HG02623 (cell line): ENCODE measurements at regions not wholly inside any gene's neighbourhood (a gene's known extent, or its start where the extent isn't known, plus 50 kb on each side); places are given as distances from the start of the nearest gene placed in this dataset.

Experiments used
- ATAC-seq: cut with Tn5 transposase; IDR thresholded peaks from one replicate; pipeline ENCODE4 v1.9.1; 2021; ENCODE audit warnings: moderate library complexity; ENCODE audit not compliant: unreplicated experiment

DNA sequence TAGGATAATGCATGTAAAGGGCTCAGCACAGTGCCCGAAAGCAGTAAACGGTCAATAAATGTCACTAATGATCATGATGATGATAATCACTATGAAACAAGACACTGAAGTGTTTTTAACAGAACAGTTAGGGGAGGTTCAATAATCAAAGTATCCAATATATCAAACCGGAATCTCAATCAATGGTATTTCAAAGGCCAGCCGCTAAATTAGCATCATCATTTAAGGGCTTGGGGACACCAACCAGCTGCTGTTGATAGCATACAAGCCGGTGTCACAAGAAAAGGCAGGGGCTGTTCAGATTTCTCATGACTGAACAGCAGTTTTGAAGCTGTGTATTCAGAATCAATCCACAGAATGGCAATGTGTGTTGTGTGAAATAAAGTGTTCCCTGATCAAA is 316.0 kb upstream of the NPVF start:
- ATAC-seq, result no peak

DNA sequence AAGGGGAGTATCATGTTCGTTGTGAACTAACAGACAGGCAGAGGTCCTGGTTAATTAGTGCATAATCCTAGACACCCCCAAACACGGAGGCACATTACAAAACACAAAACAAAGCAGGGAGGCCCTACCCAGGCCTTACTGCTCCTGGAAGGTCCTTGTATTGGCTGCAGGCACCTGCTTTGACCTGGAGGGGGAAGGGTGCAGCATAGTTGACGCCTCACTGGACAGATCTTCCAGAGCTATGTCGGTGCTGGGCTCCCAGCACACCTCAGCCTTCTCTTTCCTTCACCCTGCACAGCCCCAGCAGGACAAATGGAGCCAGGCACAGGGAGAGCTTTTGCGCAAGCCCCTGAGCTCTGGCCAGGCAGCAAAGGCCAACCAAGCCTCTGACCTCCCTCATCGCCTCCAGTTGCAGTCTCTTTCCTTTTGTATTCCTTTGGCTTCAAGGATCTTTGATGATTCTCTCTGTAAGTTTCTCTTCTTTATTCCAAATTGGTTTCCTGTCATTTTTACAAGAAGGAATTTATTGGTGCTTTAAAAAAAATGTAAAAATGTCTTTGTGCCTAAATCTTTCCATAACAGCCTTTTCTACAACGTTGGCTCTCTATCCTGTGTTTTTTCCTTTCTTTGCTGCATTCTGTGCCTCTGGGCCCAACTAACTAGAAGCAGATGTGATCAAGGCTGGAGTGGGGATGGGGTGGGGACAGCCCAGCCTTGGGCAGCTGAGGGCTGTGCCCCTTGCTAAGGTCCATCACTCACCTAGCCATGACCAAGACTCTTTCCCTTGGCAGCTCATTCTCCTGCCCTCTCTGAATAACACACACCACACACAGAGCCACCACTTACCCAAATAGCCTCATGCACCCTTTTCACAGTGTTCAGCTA is 317.1 kb upstream of the NPVF start:
- ATAC-seq, result no peak

DNA sequence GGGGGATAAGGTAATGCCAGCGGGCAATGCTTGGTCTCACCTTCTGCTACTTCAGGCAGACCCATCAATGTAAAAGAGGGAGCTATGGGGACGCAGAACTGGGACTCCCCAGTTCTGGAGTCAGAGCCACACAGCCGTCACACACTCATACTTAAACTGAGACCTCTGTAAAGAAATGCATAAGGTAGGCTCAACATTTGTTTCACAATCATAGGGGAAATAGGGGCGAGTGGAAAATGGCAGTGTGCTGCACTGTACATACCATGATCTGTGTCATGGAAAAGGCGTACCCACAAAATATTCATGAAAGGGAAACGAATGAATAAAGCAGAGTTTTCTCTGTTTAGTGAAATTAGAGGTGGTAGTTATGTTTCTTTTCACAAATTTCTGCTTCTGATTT is 318.0 kb upstream of the NPVF start:
- ATAC-seq, result no peak

DNA sequence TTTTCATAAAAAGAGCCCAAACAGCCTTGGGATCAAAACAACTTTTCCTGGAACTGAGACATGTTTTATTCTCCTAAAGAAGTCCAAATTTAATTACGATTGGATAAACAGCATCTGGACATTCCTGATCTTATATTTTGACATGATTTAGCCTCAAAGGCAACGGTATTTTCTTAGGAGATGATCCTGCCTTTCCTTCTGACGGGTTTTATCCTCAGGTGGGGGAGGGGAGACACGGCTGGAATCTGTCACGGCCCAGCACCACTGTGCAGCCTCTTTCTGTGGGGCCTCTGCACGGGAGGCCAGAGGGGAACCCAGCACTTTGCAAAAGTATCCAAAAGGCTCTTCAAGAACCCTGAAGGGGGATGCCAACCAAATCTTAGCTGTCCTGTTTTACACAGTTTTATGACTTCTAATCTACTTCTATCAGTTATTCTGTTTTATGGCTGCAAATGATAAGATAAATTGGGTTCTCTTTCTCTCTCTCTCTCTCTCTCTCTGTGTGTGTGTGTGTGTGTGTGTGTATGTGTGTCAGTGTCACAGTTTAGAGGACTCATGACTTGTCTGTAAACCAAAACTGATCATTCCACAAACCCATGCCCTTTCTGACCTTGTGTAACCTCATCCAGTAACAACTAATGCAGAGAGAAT is 321.1 kb upstream of the NPVF start:
- no peak for ATAC-seq

DNA sequence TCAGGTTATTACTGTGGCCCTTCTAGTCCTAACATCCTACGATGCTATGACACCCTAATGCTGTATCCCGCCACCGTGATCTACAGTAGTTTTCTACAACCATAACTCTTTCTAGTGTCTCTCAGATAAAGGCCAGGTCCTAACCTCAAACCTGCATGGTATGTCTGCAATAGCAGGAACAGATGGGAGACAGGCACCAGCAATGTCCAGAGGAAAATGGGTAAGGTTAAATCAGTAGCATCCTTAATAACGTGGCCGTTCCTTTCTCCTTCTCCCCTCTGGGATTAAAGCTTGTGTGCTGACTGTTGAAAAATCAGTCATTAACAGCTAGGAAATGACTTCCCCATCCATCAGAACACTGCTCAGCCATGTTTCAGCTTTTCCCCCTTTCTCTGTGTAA is 321.9 kb upstream of the NPVF start:
- ATAC-seq, result no peak

DNA sequence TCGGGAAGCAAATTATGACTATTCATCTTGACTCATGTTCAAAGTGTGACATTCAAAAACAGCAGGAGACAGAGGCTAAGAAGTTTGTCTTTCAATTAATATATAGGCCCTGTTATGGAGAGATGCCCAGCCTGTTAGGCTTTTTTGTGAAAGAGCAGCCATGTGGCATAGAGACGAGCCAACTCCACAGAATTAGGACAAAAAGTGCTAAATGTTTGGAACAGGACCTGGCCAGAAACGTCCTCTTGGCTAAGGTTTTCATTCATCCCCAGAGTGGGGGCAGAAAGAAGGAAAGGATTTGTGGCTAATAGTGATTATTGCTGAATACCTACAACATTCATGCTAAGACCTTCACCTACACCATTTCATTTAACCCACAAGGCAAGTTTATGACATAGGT is 324.7 kb upstream of the NPVF start:
- no peak for ATAC-seq

DNA sequence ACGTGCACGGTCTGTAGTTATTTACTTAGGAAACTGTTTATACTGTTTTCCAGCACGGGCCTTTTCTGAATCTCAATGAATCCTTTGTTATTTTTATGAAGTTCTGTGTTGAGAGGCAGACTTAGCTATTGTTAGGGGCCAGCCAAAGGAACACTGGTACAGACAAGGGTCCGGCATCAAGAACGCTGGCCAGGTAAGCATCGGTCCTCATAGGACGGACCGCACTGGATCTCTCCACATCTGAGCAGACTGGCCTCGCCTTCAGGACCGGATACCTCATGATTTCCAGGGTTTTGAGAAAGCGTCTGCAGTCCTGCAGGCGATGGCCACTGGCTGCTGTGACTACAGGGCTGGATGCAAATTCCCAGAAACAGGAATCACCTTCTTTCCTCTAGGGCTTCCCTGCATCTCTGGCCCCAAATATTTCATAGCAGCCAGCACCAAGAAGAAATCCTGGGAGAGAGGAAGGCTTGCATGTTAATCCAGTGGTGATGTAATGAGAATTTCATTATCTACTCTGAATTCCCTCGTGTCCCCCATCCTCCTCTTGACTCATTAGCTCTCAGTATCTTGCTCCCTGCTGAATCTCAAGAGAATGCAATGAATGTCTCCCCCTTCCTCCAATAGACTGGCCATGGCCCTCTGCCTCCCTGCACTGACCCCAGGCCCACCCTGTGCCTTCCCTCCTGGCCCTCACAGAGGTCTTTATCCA is 325.4 kb upstream of the NPVF start:
- no peak for ATAC-seq

DNA sequence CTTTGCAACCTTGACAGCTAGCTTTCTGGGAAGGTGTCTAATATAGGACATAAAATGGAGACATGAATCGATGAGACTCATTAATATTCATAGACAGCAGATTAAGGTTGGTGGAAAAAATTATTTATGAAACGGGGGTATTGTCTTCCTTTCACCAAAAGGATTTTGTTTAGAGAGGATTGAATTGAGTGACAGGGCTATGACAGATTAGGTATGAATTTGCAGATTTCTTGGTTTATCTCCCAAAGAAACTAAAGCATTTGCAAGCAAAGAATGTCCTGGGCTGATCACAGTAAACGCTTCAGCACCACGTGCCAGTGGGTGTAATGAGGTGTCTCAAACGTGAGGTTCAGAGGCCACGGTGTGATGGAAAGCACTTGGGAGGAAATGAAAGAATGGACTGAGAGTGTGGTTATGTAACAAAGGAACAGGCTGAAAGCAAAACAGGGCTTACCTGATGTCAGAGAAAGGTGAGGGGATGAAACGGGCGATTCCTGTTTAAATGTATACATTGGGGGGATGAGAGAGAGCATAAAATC is 329.2 kb upstream of the NPVF start:
- no peak for ATAC-seq

DNA sequence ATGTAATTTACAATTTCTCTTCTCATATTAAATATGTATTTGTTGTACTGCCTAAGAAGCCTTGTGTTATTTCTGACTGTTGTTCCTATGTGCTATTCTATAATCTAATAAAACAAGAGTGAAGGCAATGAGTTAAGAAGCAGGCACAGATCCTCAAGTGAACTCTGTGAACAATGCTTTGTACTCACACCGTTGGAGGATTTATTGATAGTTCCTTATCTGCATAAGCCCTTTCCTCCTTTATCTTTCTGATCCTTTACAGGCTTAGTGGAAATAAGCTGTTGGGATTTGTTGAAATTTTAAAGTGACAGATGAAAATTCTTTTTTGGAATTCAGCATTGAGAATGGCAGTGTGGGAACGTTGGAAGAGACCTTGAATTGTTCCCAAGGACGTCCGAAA is 329.6 kb upstream of the NPVF start:
- ATAC-seq, result no peak

DNA sequence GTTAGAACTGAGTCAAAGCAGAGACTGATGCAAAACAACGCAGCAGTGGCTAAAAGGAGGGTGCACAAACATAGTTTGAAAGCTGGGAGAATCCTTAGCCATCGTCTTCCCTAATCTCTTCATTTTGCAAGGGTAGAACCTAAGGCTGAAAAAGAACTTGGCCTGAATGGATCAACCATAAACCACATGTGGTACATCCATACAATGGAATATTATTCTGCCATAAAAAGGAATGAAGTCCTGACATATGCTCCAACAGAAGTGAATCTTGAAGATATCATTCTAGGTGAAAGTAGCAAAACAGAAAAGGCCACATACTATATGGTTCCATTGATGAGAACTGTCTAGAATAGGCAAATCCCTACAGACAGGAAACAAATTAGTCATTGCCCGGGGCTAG is 330.3 kb upstream of the NPVF start:
- ATAC-seq, result no peak

DNA sequence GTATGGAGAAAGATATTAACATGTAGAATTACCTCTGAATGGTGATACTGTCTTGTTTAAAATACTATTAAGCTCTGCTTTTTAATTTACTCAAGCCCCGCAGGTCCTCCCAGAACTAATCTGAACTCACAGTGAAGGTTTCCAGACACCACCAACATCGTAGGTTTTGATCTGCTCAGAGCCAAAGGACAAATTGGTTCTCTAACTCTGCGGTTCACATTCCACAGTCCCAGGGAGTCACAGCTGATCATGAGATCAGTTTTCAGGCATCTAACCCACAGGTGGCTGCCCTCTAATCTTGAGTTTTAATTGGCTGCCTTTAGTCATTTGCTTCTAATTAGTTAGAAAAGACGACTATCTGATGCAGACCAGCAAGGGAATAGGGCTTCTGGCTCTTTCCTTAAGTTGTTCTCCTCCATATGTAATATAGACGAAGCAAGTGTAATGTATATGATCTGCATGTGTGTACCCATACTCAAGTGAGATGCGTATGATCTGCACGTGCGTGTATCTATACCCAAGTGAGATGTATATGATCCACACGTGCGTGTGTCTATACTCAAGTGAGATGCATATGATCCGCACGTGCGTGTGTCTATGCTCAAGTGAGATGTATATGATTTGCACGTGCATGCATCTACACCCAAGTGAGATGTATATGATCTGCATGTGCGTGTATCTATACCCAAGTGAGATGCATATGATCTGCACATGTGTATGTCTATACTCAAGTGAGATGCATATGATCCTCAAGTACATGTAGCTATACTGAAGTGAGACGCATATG is 331.5 kb upstream of the NPVF start:
- no peak for ATAC-seq

DNA sequence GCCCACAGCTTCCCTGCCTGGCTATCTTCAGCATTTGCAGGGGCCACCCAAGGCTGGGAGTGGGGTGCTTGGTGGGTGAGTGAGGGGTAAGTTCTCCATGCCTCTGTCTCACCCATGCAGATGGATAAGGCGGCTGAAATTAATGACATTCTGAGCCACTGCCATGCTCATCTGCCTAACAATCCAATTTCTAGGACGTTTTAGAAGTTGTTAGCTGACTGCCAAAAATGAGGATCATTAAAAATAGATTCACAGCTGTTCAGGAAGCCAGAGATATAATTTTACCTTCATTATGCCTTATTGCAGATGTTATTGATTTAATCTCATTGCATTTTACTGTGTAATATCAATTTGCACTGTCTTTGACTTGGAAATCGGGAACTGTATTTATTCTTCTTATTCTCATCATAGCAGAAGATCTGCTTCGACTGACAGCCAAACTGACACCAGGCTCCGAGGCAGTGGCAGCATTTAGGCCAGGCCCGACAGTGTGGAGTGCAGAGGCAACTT is 334.4 kb upstream of the NPVF start:
- no peak for ATAC-seq

DNA sequence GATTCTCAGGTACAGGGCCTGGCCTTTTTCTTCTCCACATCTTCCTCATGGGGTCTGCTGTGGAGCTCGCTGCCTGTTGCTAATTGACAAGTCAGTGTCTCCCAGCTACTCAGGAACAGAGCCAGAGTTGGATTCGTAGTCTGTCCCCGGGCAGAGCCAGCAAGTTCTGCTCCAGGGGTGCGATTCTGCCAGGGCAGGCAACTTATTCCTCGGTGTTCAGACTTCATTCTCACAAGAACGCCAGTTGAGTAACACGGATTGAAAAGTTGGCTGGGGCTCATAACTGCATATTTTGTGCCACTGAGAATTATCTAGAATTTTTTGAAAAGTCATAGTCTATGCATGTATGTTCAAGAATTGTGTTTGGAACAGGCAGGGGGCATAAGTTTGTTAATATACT is 336.7 kb upstream of the NPVF start:
- no peak for ATAC-seq

DNA sequence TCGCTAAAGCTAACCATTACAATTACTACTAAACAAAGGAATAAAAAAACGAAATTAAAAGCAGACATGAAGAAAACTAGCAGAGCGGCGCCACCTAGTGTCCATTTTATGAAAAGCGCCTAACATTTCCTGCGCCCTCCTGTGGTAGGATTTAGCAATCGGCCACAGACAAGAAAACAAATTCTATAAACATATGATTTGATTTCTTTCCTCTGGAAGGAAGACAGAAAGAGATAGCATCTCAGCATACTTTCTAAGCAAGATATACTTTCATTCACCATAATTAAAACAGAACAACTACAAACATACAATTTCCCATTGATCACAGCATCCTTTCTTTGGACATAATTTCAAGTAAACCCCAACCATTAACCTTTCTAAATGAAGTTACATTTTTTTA is 337.7 kb upstream of the NPVF start:
- no peak for ATAC-seq

DNA sequence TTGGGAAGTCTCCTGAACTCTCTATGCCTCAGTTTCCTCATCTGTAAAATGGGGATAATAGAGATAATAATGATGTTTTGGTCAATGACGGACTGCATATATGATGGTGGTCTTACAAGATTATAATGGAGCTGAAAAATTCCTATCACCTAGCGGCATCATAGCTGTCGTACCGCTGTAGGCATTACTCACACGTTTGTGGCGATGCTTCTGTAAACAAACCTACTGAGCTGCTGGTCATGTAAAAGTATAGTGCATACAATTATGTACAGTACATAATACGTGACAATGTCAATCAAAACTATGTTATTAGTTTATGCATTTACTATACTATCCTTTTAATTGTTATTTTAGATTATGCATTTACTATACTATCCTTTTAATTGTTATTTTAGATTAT is 339.1 kb upstream of the NPVF start:
- no peak for ATAC-seq

DNA sequence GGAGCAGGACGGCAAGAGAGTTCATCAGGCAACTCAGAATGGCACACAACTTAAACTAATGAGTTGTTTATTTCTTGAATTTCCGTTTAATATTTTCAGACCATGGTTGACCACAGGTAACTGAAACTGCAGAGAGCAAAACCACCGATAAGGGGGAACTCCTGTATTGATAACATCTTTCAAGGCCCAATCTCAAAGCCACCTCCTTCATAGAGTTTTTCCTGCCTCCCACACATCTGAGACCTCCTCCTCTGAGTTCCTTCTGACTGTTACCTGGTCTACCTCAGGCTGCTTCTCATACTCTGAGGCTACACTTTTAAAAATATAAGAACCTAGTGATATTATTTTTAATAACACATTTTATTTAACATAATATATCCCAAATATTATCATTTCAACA is 341.5 kb upstream of the NPVF start:
- ATAC-seq, result no peak

DNA sequence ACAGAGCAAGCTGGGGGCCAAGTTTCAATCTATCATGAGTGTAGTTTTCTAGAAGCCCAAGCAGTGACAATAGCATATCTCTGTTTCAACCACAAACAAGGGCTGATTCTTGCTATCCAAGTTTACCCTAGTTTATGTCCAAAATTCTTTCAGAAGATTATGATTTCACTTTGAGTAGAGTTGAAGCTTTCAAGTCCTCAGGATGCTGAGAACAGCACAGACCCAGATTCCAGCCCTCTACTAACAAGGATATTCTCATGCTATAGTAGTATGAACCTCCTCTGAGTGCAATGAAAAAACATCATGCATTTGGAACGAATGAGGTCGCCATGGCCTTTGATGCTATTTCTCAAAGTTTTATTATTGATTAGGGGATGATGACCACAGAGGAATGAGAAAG is 344.1 kb upstream of the NPVF start:
- no peak for ATAC-seq

DNA sequence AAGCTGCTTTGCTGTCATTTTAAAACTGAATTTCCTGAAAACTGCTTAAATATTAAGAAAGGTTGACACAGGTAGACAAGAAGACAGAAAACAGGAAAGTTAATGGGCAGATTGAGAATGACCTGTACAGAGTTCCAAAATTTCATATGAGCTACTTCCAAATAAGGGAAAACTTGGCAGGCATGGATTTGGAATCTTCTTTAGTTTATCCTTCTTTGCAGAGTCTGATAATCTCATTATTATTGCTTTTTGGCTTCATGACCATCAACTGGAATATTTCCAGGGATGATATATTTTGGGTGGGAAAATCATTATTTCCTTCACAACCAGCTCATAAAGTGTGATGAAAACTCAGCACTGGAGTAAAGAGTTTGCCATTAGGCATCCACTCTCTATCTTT is 346.5 kb upstream of the NPVF start:
- ATAC-seq, result no peak

DNA sequence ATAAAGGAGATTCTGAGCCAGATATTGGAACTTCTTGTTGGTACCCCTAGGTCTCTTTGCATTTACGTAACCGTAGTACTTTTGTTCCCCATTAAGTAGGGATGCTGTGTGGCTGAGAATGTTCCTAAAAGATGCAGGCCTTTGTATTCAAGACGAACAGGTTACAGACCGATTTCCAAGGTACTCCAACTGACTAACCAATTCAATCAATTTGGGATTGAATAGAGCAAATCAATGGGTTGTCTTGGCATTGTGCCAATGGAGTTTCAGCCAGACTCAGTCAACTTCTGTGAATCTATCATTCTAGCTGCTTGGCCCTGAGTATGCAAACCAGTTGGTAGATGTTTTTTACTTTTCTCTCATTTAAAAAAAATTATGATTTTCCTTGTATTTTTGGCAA is 347.3 kb upstream of the NPVF start:
- ATAC-seq, result no peak

DNA sequence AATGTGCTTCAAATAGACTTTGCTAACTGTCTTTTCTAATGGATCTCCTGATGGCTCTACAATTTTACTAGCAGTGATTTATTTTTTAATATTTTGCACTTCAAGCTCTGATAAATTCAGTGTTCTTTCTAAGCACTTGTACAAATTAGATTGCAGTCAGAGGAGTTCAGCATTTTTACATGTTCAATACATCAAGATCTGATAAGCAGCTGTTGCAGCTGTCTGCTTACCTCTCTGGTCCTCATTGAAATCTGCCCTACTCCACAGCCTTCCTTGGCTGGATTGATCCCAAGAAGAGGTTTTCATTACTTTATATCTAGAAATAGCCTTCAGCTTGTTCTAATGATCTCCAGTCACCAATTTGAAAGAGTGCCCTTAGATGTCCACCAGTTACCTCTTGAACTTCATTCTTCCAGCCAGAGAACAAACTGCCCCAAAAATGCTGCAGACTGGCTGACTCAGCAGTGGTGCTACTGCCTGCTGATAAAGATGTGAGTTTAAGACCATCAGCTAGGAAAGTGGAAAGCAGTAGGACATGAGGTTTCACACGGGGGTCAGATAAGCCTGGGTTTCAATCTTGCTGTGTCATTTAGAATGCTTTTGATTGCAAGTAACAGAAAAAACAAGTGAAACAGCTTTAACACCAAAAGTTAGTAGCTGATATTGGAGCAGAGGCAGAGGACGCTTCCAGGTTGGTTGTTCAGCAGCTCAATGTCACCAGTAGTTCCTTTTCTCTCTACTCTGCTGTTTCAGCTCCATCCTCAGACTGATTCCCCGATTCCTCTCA is 350.9 kb upstream of the NPVF start:
- ATAC-seq, result no peak
